GM19035 (cell line): ENCODE measurements at regions not wholly inside any gene's neighbourhood (a gene's known extent, or its start where the extent isn't known, plus 50 kb on each side); places are given as distances from the start of the nearest gene placed in this dataset.
"Not testable (repeated sequence)": the region's sequence is repeated elsewhere in the genome, so short reads cannot be mapped to it uniquely, and the experiment has no call there.

Source experiments
- ATAC-seq: cut with Tn5 transposase; IDR thresholded peaks from one replicate; pipeline ENCODE4 v1.9.1; 2021; ENCODE audit not compliant: unreplicated experiment

- ATAC-seq = no peak
Observed at GRCh38 chr12:4158306-4158705, 115.3 kb upstream of the CCND2 start.

GRCh38 chr12:4157122-4157521 is 116.4 kb upstream of the CCND2 start:
- no peak for ATAC-seq

GRCh38 chr12:4156317-4156716 is 117.2 kb upstream of the CCND2 start:
- no peak for ATAC-seq

GRCh38 chr12:4154672-4155225 is 118.8 kb upstream of the CCND2 start:
- no peak for ATAC-seq

GRCh38 chr12:4153343-4153892 is 120.1 kb upstream of the CCND2 start:
- peak; percentile 84 for ATAC-seq

- ATAC-seq = no peak
Observed at GRCh38 chr12:4152145-4152795, 121.3 kb upstream of the CCND2 start.

- no peak for ATAC-seq
Observed at GRCh38 chr12:4151362-4152121, 122.0 kb upstream of the CCND2 start.

- not testable (repeated sequence) for ATAC-seq
Observed at GRCh38 chr12:4150355-4150754, 123.2 kb upstream of the CCND2 start.

GRCh38 chr12:4148418-4149056 is 125.0 kb upstream of the CCND2 start:
- ATAC-seq = peak; percentile 57

GRCh38 chr12:4147031-4147481 is 126.5 kb upstream of the CCND2 start:
- no peak for ATAC-seq

GRCh38 chr12:4145990-4146859 is 127.3 kb upstream of the CCND2 start:
- ATAC-seq = peak; percentile 24

- ATAC-seq = no peak
Observed at GRCh38 chr12:4144676-4145075, 128.9 kb upstream of the CCND2 start.

GRCh38 chr12:4143896-4144295 is 129.7 kb upstream of the CCND2 start:
- no peak for ATAC-seq

GRCh38 chr12:4141348-4142270 is 132.0 kb upstream of the CCND2 start:
- ATAC-seq = no peak

GRCh38 chr12:4140581-4141301 is 132.8 kb upstream of the CCND2 start:
- no peak for ATAC-seq

- ATAC-seq = no peak
Observed at GRCh38 chr12:4139191-4139590, 134.4 kb upstream of the CCND2 start.

GRCh38 chr12:4138532-4138931 is 135.0 kb upstream of the CCND2 start:
- not testable (repeated sequence) for ATAC-seq

GRCh38 chr12:4138051-4138450 is 135.5 kb upstream of the CCND2 start:
- no peak for ATAC-seq

- ATAC-seq = no peak
Observed at GRCh38 chr12:4137441-4137840, 136.1 kb upstream of the CCND2 start.
